PFSK-1 (cell line): ENCODE measurements at regions not wholly inside any gene's neighbourhood (a gene's known extent, or its start where the extent isn't known, plus 50 kb on each side); places are given as distances from the start of the nearest gene placed in this dataset.

Source experiments
- FOXP2 ChIP-seq: optimal IDR thresholded peaks from 2 replicates; pipeline ENCODE3; 2011; ENCODE audit warnings: borderline replicate concordance, control low read depth, inconsistent platforms; ENCODE audit not compliant: insufficient read depth; ENCODE audit errors: extremely low read length, extremely low read depth
- POLR2AphosphoS5 ChIP-seq: IDR thresholded peaks from 2 replicates; pipeline ENCODE4 v1.6.1; 2012; ENCODE audit warnings: low read depth, mild to moderate bottlenecking, control low read depth, low read length, moderate library complexity
- SIN3A ChIP-seq: IDR thresholded peaks from 2 replicates; pipeline ENCODE4 v1.6.1; 2012; ENCODE audit warnings: mild to moderate bottlenecking, low read length, moderate library complexity, borderline replicate concordance; ENCODE audit not compliant: insufficient read depth
- TAF1 ChIP-seq: IDR thresholded peaks from 2 replicates; pipeline ENCODE4 v1.6.1; 2012; ENCODE audit warnings: low read length, control low read depth, borderline replicate concordance; ENCODE audit not compliant: insufficient read depth

DNA sequence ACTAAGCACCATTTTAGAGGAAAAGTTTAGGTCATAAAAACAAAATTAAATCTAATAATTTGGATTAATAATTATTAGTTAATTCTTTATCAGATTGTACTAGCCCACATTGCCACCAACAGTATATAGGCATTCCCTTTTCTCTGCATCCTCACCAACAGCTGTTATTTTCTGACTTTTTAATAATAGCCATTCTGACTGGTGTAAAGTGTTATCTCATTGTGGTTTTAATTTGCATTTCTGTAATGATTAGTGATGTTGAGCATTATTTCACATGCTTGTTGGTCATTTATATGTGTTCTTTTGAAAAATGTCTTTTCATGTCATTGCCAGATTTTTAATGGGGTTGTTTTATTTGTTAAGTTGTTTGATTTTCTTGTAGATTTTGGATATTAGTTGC is 319.1 kb upstream of the SYNCRIP start:
- TF ChIP-seq SIN3A, result no peak
- TF ChIP-seq FOXP2, result no peak
- TF ChIP-seq TAF1, result no peak
- no peak for TF ChIP-seq POLR2AphosphoS5
